T-helper 1 cell treated with Interleukin-12 subunit alpha and Interleukin-12 subunit beta and Interleukin-4 antibody, amounts not matched to agents 30 ng/mL and 1 ng/mL, for 36 hours (primary cell): ENCODE measurements at regions not wholly inside any gene's neighbourhood (a gene's known extent, or its start where the extent isn't known, plus 50 kb on each side); places are given as distances from the start of the nearest gene placed in this dataset.

Source experiments
- intact Hi-C: fragments of 100-400 bp; cut with micrococcal nuclease; formaldehyde crosslinking; loops from one replicate; pipeline ENCODE4 v1.15.1; 2024

DNA sequence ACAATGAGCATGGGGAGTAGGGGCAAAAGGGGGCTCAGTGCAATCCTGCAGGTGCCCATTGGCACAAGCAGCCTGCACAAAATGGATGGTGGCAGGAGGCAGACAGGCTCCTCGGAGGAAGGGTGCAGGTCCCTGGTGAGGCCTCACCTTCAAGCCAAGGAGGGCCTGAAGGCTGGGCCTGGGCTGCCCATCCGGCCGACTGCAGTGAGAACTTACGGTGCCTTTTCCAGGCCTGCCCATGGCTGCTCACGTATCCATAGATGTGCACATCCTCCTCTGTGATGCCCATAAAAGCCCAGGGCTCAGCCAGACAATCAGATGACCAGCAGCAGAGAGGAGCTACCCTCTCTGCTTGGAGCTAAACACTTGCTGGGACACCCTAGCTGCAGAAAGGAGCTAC lies 1089.8 kb downstream of the PCDH18 start:
- intact Hi-C loops: no loop called here

DNA sequence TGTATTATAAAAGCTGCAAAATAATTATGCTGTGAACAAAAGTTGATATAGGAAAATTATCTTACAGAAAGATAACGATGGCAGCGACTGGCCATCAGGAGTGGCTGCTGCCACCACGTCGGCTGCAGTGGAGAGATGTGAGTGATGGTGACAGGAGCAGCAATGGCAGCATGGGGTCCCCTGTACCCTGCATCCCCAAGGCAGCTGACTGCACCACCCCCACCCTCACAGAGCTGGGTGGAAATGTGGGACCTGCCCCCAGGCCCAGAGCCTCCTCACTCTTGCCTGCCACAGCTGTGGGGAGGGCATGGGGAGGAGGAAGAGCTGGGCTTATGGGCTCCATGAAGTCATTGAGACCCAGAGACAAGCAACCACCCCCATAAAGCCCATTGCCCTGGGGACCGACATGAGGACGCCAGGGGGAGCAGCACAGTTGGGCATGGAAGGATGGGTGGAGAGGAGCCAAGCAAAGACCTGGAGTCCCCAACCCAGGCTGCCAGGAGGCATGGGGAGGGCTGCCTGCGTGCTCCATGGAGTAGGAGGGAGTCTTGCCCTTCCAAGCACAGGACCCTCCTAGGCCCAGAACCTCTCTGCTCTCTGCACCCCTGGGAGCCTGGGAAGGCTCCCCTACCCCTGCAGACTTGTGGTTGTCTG lies 1090.5 kb downstream of the PCDH18 start:
- intact Hi-C loops: no loop called here

DNA sequence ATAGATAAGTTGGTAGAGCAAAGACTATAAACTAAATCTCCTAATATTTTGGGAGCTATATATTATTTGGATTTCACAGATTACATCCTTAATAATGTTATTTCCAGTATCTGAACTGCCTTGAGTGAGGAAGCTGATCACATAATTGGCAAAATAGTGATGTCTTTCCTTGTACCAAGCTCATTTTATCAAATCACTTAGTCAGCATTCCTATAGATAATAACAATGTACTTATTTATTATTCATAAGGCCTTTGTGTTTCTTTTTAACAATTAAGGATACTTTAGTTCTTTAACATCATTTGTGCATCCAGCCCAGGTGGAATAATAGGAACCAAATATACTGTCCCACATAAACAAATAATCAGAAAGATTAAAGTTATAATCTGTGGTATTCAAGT lies 1093.6 kb downstream of the PCDH18 start:
- intact Hi-C loops: no loop called here

DNA sequence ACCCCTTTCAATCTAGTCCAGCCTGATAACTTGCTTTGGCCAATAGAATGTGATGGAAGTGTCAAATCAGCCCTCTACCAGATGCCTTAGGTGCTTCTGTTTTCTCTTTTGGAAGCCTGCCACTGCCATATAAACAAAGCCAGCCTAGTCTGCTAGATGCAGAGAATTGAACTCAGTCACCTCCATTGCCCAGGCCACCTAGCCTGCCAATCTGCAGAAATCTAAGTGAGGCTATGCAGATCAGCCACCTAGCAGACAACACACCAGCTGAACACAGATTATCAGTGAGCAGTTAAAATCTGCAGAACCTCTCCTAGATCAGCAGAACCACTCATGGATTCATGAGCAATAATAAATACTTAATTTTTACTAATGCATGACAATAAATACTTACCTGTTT lies 1108.2 kb downstream of the PCDH18 start:
- intact Hi-C loops: no loop called here

DNA sequence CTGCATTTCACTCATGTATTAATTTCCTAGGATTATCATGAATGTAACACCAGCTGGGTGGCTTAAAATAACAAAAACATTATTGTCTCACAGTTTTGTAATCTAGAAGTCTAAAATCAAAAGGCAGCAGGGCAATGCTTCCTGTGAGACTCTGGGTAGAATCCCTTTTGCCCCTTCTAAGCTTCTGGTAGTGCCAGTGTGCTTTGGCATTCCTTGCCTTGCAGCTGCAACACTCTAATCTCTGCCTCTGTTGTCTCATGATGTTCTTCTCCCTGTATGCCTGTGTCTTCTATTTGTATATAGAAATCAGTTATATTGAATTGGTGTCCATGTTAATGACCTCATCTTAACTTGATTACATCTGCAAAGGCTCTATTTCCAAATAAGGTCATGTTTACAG lies 1117.3 kb downstream of the PCDH18 start:
- intact Hi-C loops: no loop called here

DNA sequence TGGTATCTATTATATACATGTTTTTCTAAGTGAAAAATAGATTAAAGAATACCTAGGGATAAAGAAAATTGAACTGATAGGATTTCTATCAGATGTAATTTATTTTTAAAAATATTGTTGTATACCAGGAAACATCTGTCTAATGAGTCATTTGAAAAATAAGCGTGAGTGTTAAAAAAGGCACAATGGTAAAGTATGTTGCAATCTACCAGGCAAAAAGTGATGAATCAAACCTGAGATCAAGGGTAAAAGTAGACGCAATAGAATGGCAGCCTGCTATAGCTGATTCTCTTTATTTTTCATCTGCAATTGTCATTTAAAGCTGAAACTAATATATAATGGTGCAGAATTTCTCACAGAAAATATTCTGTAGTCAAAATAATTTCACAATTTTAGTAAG lies 1119.6 kb downstream of the PCDH18 start:
- intact Hi-C loops: no loop called here

DNA sequence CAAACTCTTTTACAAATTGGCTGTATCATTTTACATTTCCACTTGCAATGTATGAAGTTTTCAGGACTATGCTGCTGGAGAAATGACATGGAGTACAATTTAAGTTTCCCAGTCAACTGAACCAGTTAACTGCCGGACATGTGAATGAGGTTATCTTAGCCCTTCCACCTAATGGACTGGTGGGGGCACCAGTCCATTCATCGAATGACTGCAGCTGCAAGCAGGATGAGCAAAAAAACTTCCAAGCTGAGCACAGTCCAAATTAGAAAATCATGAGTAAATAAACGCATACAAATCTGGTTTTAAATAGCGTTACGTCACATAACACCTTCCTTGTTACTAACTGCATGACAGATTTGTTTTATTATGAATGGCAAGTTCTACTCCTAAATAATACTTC lies 1131.5 kb downstream of the PCDH18 start:
- intact Hi-C loops: no loop called here

DNA sequence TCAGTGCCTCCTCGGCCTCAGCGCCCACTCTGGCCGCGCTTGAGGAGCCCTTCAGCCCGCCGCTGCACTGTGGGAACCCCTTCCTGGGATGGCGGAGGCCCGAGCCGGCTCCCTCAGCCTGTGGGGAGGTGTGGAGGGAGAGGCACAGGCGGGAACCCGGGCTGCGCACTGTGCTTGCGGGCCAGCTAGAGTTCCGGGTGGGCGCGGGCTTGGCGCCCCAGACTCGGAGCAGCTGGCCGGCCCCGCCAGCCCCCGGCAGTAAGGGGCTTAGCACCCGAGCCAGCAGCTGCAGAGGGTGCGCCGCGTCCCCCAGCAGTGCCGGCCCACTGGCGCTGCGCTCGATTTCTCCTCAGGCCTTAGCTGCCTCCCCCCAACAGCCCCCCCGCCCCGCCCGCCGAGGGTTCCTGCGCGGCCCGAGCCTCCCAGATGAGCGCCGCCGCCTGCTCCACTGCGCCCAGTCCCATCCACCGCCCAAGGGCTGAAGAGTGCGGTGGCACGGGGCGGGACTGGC lies 1137.0 kb downstream of the PCDH18 start:
- intact Hi-C loops: no loop called here

DNA sequence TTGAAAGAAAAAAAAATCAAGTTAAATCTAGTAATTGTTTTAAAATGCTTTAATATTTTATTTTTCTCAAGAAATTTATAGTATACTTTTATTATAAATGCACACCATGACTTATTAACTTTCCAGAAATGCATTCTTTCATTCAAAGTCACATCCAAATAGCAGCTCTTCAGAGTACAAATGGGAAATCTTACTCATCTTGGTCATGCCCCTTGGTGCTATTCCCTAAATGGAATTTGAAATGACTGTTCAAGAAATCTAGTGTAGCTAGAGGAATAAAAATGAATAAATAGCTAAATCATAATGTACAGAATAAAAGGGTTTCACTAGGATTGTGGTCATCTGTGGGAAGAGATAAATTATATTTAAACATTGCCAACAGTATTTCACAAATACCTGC lies 1139.7 kb downstream of the PCDH18 start:
- intact Hi-C loops: no loop called here

DNA sequence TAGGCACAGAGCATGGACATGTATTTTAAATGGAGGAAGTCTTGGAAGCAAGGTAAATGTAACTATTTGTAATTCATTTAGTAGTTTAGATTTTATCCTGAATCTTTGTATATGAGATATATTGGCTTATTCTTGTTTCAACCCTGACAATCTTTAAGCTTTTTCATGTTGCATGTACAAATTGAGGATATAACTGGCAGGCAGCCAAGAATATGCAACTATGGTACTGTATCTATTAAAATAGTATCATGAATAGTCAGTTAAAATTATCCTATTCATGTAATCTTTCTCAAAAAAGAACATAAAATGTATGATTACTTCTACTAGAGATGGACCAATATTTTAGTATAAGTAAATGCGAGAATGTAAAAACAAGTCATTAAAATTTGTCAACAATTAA lies 1141.5 kb downstream of the PCDH18 start:
- intact Hi-C loops: no loop called here

DNA sequence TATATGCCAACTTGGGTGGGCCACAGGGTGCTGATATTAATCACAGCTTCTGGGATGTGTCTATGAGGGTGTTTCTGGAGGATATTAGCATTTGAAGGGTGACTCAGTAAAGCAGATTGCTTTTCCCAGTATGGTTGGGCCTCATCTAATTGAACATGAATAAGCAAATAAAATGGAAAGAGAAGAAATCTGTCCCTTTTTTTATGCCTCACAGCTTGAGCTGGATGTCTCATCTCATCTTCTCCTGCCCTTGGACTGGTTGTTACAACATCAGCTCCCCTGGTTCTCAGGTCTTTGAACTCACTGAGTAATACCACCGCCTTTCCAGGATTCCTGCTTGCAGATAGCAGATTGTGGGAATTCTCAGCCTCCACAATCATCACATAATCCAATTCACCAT lies 1149.2 kb downstream of the PCDH18 start:
- intact Hi-C loops: no loop called here

DNA sequence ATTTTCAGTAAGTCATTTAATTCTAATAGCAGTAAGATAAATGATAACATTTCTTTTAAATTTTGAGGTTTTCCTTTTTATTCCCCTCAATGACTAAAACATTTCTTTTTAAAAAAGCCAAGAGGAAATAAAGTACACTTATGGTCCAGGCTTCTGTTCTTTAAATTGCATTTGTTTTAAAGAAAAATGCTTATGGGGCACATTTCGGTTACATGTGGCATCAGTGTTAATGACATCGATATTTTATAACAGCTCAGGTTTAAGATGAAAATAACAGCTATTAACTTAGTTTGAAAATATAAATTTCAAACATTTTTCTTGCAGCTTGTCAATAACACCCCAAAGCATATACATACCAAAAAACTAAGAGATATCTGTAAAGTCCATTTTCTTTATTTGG lies 1161.1 kb downstream of the PCDH18 start:
- intact Hi-C loops: no loop called here

DNA sequence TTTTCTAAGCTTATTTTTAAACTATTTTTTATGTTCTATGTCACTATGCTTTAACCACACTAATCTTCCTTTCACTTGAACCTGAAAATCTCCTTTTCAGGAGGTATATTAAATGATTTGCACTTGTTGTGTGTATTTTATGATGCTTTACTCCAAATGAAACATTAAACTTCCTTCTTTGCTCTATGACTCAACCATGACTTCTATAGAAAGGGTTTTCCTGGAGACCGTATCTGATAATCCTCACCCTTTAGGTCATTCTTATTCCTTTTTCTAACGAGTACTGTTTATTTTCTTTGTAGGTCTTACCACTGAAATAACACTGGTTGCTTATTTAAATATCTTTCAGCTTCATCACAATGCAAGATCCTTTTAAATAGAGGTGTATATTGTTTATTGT lies 1163.2 kb downstream of the PCDH18 start:
- intact Hi-C loops: no loop called here

DNA sequence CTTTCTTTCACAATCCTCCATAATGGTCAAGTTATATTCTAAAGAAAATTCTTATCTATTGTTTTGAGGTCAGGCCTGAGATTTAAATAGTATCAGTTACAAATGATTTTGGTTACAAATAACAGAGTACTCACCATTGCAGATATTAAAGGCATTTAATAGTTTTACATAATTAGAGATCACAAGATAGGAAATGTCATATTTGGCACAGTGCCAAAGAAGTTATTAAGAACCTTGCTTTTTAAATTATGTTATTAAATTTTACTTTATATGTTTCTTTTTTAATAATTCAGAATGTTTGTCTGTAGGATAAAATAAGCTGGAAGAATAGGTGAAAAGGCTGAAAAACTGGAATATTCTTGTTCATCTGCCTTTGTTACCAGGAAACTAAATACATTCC lies 1174.7 kb downstream of the PCDH18 start:
- intact Hi-C loops: no loop called here

DNA sequence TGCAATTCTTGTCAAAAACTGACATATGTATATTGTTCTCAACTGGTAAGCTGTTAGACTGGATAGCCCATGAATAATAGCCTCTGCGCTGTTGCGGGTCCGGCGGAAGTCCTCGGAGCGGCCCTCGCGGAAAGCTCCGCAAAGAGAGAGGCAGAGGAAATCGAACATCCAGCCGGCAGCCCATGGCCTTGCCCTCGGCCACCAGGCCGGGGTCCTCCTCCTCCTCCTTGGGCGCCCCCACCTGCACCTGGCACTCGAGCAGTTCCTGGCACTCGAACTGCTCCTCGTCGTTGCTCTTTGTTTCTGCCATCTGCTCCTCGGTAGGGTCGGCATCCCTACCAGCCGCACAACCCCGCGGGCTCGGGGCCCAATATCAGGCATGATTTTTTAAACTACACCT lies 1176.3 kb downstream of the PCDH18 start:
- intact Hi-C loops: no loop called here

DNA sequence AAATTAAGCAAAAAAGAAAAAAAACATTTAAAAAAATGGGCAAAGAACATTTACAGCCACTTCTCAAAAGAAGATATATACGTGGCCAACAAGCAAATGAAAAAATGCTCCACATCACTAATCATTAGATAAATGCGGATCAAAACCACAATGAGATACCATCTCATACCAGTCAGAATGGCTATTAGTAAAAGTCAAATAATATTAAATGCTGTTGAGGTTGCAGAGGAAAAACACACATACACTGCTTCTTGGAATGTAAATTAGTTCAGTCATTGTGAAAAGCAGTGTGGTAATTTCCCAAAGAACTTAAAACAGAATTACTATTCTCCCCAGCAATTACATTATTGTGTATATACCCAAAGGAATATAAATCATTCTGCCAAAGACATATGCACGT lies 1189.0 kb downstream of the PCDH18 start:
- intact Hi-C loops: no loop called here

DNA sequence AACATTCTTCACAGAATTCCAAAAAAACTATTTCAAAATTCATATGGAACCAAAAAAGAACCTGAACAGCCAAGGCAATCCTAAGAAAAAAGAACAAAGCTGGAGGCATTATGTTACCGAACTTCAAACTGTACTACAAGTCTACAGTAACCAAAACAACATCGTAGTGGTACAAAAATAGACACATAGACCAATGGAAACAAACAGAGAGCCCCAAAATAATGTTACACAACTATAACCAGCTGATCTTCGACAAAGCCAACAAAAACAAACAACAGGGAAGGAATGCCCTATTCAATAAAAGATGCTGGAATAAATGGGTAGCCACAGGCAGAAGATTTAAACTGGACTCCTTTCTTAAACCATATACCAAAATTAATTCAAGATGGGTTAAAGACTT lies 1189.6 kb downstream of the PCDH18 start:
- intact Hi-C loops: no loop called here

DNA sequence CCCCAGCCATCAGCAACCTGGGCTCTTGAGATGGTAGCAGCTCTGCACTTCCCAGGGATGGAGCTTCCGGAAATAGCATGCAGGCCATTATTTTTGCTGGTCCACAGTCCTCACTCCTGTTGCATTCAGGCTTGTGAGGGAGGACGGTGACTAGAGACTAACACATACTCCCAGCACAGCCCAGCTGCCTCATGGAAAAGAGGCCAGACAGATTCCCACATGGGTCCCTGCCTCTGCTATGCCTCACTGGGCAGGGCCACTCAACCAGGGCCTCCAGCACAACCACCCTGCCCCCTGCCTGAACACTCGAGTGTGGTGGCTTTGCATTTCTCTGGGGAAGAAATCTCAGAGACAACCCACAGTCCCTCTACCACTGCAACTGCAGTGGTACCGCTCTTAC lies 1195.1 kb downstream of the PCDH18 start:
- intact Hi-C loops: no loop called here

DNA sequence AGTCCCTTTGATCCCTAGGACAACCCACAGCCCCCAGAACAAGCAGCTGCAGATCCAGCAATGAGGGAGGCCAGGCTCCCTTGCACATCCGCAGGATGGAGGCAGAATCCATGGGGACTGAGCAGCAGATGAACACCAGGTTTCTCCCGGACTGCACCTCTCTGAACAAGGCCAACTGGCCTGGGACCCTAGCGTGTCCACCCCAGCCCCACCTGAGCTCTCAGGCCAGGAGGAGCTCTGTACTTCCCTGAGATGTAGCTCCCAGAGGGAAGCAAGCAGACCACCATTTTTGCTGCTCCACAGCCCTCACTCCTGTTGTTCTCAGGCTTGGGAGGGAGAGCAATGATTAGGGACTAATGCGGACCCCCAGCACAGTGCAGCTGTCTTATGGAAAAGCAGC lies 1195.8 kb downstream of the PCDH18 start:
- intact Hi-C loops: no loop called here

DNA sequence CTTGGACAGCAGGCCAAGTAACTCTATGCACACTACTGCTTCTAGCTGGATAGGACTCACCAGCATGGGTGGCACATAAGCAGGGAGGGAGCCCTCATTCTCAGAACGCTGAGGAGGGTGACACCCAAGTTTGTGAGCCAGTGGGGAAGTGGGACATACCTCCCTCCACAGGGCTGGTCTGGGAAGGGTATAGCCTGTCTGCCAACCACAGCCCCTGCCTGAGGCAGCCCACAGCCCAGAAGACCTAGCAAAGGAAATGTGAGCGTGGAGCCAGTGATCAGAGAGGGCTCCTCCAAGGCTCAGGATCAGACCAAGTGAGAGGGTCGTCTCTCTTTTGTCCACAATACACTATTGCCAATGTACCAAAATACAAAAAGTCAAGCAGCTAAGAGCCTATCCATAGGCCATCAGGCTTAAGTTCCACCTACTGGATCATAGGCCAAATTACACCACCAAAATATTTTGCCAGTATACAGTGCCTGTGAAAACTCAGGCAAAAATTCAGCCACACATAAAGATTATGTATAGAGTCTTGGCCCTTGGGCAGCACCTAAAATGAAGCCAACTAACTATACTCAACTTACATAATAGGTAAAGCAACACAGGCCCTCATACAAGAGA lies 1203.1 kb downstream of the PCDH18 start:
- intact Hi-C loops: no loop called here

DNA sequence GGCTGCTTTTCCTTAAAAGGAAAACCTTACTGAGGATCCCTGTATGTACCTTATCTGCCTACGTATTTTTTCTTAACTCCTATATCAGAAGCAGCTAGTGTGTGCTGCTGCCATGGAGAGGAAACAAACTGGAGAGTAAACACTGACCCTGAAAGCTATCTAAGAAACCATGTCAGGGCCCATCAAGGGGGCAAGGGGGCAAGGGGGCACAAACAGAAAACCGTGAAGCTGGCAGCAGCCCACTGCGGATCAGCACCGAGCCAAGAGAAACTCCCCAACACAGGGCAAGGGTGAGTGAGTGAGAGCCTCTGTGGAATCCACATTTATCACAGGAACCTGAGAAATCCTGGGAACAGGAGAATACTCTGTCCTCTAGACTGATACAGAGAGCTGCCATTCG lies 1204.2 kb downstream of the PCDH18 start:
- intact Hi-C loops: no loop called here

DNA sequence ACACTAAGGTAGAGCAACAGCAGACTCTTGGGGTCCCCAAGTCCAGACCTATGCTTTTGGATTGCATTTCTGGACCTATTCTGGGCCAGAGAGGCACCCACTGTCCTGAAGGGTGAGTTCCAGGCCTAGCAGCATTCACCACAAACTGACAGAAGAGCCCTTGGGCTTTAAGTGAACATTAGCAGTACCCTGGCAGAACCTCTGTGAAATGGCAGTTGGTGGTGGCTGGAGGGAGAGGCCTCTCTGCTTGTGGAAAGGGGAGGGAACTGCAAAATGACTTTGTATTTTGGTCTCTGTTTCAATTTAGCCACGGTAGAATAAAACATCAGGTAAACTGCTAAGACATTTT lies 1211.9 kb downstream of the PCDH18 start:
- intact Hi-C loops: no loop called here

DNA sequence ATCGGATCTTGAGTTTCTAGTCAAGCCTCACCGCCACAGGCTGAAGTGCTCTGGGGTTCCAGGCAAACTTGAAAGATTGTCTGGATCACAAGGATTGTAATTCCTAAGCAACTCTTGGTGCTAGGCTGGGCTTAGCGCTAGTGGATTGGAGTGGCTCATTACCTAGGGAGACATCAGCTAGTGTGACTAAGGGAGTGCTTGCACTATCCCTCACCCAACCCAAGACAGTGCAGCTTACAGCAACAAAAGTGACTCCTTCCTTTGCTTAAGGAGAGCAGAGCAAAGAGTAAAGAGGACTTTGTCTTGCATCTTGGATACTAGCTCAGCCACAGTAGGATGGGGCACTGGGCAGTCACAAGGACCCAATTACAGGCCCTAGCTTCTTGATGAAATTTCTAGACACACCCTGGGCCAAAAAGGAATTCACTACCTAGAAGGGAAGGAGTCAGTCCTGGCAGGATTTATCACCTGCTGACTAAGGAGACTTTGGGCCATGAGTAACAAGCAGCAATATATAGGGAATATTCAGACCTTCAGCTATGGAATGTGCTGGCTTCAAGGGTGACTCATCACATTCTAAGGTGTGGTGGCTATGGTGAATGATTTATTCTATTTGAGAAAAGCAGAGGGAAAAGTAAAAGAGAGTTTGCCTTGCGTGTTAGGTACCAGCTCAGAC lies 1212.4 kb downstream of the PCDH18 start:
- intact Hi-C loops: loop anchor here (10.0 kb wide), 1 partner anchor 445 kb away; no protein-coding TSS in a partner anchor
